Calu3 (cell line): ENCODE measurements at regions not wholly inside any gene's neighbourhood (a gene's known extent, or its start where the extent isn't known, plus 50 kb on each side); places are given as distances from the start of the nearest gene placed in this dataset.

Experiments used
- BruUV-seq: library from RNA; stranded (reverse); fragments of 400-500 nt; replicated peaks from 2 replicates; lab custom pipeline; 2021; lab: Mats Ljungman, UMichigan
- CTCF ChIA-PET: fragments of 300-600 bp; sonication (Branson Sonifier 250); formaldehyde crosslinking; loops from one replicate; lab custom pipeline; 2022; ENCODE audit warnings: antibody characterized with exemption; lab: Charles Lee
- DNase-seq: peaks from one replicate; pipeline ENCODE4 v3.0.0; 2022
- H3K27ac Mint-ChIP-seq: one replicate; pipeline ENCODE4 v1.8.0; 2022; ENCODE audit warnings: mixed read lengths; ENCODE audit not compliant: unreplicated experiment
- H3K27me3 Mint-ChIP-seq: one replicate; pipeline ENCODE4 v1.8.0; 2022; ENCODE audit warnings: mixed read lengths; ENCODE audit not compliant: unreplicated experiment
- H3K36me3 Mint-ChIP-seq: one replicate; pipeline ENCODE4 v1.8.0; 2022; ENCODE audit warnings: mild to moderate bottlenecking, moderate library complexity, mixed read lengths; ENCODE audit not compliant: insufficient read depth, unreplicated experiment
- H3K4me1 Mint-ChIP-seq: one replicate; pipeline ENCODE4 v1.8.0; 2022; ENCODE audit warnings: mild to moderate bottlenecking, low read depth, mixed read lengths; ENCODE audit not compliant: unreplicated experiment
- H3K4me3 Mint-ChIP-seq: one replicate; pipeline ENCODE4 v1.8.0; 2022; ENCODE audit warnings: mild to moderate bottlenecking, low read depth, moderate library complexity, mixed read lengths; ENCODE audit not compliant: unreplicated experiment
- H3K9me3 Mint-ChIP-seq: one replicate; pipeline ENCODE4 v1.8.0; 2022; ENCODE audit warnings: low read depth, mixed read lengths; ENCODE audit not compliant: unreplicated experiment
- intact Hi-C: fragments of 100-400 bp; cut with micrococcal nuclease; formaldehyde crosslinking; loops from one replicate; pipeline ENCODE4 v1.10.0; 2022; ENCODE audit not compliant: unreplicated experiment
- TF ChIP-seq, protein P1 (sequence below): fragments of 200-600 bp; IDR thresholded peaks from one replicate; pipeline ENCODE4 v1.8.0; 2022; ENCODE audit warnings: antibody characterized with exemption; ENCODE audit not compliant: unreplicated experiment

DNA sequence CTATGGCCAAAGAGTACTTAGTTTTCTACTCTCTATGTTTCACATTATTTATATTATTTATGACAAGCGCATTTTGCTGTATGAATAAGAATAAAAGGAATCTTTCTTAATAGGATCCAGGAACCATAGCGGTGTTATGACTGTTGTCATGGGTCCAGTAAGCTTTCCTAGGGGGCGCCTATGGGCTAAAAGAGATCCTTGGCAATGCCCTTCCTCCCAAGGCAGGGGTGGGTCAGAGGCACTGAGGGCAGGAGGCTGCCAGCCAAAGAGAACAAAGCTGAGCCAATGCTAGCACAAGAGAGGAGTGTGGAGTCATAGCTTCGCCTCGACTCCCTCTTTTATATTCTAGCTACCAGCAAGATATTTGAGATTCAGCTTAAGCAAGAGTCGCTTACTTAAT, 98.4 kb upstream of the GNAQ start:
- intact Hi-C loops = no loop called here
- DNase-seq = peak; percentile 10
- Mint-ChIP-seq H3K36me3 (no peaks in the 10 kb centered on the region), H3K27me3 (peaks cover 15% of the 10 kb centered on the region), H3K4me1 (no peaks in the 10 kb centered on the region), H3K4me3 (no peak overlapping the region), H3K9me3 (no peaks in the 10 kb centered on the region), H3K27ac (no peak overlapping the region)
- no TSS peak for BruUV-seq
- TF ChIP-seq, protein P1, sequence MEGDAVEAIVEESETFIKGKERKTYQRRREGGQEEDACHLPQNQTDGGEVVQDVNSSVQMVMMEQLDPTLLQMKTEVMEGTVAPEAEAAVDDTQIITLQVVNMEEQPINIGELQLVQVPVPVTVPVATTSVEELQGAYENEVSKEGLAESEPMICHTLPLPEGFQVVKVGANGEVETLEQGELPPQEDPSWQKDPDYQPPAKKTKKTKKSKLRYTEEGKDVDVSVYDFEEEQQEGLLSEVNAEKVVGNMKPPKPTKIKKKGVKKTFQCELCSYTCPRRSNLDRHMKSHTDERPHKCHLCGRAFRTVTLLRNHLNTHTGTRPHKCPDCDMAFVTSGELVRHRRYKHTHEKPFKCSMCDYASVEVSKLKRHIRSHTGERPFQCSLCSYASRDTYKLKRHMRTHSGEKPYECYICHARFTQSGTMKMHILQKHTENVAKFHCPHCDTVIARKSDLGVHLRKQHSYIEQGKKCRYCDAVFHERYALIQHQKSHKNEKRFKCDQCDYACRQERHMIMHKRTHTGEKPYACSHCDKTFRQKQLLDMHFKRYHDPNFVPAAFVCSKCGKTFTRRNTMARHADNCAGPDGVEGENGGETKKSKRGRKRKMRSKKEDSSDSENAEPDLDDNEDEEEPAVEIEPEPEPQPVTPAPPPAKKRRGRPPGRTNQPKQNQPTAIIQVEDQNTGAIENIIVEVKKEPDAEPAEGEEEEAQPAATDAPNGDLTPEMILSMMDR = no peak
- CTCF ChIA-PET = interaction anchor here (0.5 kb wide), 1 partner anchor 377 kb away, joined by 4 read pairs; no protein-coding TSS in a partner anchor

DNA sequence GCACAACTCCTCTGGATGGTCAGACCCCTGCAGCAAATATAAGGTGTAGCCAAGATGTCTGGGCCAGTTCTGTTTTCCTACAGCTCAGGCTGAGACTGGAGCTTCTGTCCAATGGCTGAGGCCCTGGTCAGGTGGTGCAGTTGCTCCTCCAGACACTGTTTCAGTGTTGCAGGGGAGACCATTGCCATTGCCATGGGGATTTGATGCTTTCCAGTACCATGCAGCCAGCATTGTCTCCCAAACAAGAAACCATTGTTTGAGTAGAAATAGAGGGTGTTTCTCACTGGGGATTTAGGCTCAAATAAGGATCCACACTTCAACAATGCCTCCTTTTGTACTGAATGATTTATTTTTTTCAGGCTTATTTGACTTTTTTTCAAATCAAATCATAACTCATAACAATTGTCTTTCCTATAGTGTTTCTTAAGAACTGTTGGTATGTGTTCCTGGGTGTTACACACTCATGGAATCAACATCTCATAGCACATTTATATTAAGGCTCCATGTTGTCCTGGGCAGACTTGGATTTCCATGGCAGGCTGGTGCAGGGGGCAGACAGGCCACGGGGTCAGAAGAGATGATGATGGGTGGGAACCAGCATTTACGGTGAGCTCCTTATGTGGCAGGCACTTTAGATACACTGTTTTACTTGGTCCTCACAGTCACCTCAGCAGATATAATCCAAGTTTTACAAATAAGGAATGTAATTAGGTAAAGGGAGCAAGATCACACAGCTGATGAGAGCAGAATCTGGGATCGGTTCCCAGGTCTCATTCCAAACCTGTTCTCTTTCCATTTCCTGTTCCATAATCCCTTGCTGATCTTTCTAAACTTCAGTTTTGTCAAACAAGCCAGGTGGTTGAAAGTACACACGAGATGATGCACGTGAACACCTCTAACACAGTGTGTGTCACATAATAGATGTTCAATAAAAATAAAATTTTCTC, 95.9 kb upstream of the GNAQ start:
- H3K27ac Mint-ChIP-seq = no peak overlapping the region
- TF ChIP-seq, protein P1 = no peak
- no peak for DNase-seq
- peaks cover 20% of the 10 kb centered on the region for H3K27me3 Mint-ChIP-seq
- H3K9me3 Mint-ChIP-seq = no peaks in the 10 kb centered on the region
- H3K36me3 Mint-ChIP-seq = no peaks in the 10 kb centered on the region
- no peaks in the 10 kb centered on the region for H3K4me1 Mint-ChIP-seq
- intact Hi-C loops = no loop called here
- BruUV-seq = no TSS peak
- CTCF ChIA-PET = no interaction called here
- H3K4me3 Mint-ChIP-seq = no peak overlapping the region

DNA sequence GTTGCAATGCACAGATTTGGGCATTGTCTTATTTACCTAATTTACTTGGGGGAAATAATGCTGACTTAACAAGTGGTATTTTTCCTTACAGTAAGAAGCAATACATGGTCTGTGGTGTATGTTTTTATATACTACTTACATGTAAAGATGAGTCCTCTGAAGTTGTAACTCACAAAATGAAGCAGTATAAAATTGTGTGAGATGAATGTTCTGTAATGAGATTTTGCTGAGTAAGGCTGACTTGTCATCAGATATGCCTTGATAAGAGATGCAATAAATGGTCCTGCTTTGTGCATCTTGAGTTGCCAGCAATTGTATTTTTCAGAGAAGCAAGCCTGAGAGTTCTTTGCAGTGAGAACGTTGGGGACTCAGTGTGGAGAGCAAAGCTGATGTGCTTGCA, 92.2 kb upstream of the GNAQ start:
- intact Hi-C loops = loop anchor here (5.0 kb wide), 2 partner anchors 87 to 372 kb away; no protein-coding TSS in a partner anchor
- Mint-ChIP-seq H3K27me3 (peaks cover 20% of the 10 kb centered on the region), H3K4me3 (no peak overlapping the region), H3K4me1 (no peaks in the 10 kb centered on the region), H3K36me3 (no peaks in the 10 kb centered on the region), H3K27ac (no peak overlapping the region), H3K9me3 (no peaks in the 10 kb centered on the region)
- no TSS peak for BruUV-seq
- CTCF ChIA-PET = no interaction called here
- TF ChIP-seq, protein P1 = no peak
- no peak for DNase-seq

DNA sequence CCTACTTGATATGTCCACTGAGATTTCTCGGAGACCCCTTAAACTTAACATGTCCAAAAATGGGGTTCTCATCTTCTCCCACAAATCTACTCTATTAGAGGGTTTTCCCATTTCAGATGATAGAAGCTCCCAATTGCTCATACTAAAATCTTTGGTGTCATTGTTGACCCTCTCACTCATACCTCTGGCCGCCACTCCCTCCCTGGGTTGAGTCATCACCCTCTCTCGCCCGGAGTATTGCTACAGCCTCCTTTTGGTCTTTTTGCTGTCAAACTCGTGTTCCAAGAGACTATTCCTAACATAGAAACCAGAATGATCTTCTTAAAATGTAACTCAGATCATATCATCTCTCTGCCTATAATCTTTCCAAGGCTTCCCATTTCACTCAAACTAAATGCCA, 91.0 kb upstream of the GNAQ start:
- TF ChIP-seq, protein P1 = no peak

More for the DNA sequence above, 91.0 kb upstream of the GNAQ start:
- DNase-seq = peak; percentile 1
- Mint-ChIP-seq H3K27me3 (peaks cover 20% of the 10 kb centered on the region), H3K36me3 (no peaks in the 10 kb centered on the region), H3K9me3 (no peaks in the 10 kb centered on the region), H3K4me1 (no peaks in the 10 kb centered on the region), H3K27ac (no peak overlapping the region), H3K4me3 (no peak overlapping the region)
- intact Hi-C loops = loop anchor here (5.0 kb wide), 2 partner anchors 85 to 370 kb away; no protein-coding TSS in a partner anchor
- CTCF ChIA-PET = interaction anchor here (1.5 kb wide), 1 partner anchor 145 kb away, joined by 4 read pairs; no protein-coding TSS in a partner anchor
- no TSS peak for BruUV-seq
